Astrocyte (in vitro differentiated cells and primary cell): ENCODE measurements at regions not wholly inside any gene's neighbourhood (a gene's known extent, or its start where the extent isn't known, plus 50 kb on each side); places are given as distances from the start of the nearest gene placed in this dataset.

Source experiments
- EZH2 ChIP-seq: IDR thresholded peaks from 2 replicates; pipeline ENCODE4 v1.6.1; 2012; ENCODE audit warnings: mild to moderate bottlenecking, low read length, inconsistent platforms; ENCODE audit not compliant: insufficient read depth
- TF ChIP-seq, protein P1 (sequence below): IDR thresholded peaks from 2 replicates; pipeline ENCODE4 v1.5.1; 2011; ENCODE audit warnings: low read depth, mild to moderate bottlenecking, inconsistent platforms, low read length, moderate library complexity; ENCODE audit not compliant: insufficient read depth

DNA sequence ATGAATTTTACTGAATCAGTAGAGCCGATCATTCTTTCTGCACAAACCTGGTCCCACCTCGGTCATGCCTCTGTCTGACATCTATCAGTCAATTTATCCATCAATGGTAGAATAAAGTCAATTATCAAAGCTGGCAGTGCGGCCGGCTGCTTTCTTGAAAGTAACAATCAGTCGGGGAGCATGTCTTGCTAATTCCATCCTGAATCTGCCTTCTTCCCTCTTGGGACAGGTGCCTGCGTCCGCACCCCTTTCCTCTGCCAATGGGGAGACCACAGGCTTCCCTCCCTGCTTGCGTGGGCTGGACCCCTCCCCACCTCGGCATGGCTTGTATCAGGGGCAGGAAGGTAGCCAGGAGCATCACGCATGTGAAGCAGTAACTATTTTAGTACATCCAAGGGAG lies 962.9 kb downstream of the BRD1 start:
- TF ChIP-seq EZH2, result no peak
- TF ChIP-seq, protein P1, sequence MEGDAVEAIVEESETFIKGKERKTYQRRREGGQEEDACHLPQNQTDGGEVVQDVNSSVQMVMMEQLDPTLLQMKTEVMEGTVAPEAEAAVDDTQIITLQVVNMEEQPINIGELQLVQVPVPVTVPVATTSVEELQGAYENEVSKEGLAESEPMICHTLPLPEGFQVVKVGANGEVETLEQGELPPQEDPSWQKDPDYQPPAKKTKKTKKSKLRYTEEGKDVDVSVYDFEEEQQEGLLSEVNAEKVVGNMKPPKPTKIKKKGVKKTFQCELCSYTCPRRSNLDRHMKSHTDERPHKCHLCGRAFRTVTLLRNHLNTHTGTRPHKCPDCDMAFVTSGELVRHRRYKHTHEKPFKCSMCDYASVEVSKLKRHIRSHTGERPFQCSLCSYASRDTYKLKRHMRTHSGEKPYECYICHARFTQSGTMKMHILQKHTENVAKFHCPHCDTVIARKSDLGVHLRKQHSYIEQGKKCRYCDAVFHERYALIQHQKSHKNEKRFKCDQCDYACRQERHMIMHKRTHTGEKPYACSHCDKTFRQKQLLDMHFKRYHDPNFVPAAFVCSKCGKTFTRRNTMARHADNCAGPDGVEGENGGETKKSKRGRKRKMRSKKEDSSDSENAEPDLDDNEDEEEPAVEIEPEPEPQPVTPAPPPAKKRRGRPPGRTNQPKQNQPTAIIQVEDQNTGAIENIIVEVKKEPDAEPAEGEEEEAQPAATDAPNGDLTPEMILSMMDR, result no peak
